ENCODE measurements at regions not wholly inside any gene's neighbourhood (a gene's known extent, or its start where the extent isn't known, plus 50 kb on each side); places are given as distances from the start of the nearest gene placed in this dataset.

- TF ChIP-seq, protein P1, sequence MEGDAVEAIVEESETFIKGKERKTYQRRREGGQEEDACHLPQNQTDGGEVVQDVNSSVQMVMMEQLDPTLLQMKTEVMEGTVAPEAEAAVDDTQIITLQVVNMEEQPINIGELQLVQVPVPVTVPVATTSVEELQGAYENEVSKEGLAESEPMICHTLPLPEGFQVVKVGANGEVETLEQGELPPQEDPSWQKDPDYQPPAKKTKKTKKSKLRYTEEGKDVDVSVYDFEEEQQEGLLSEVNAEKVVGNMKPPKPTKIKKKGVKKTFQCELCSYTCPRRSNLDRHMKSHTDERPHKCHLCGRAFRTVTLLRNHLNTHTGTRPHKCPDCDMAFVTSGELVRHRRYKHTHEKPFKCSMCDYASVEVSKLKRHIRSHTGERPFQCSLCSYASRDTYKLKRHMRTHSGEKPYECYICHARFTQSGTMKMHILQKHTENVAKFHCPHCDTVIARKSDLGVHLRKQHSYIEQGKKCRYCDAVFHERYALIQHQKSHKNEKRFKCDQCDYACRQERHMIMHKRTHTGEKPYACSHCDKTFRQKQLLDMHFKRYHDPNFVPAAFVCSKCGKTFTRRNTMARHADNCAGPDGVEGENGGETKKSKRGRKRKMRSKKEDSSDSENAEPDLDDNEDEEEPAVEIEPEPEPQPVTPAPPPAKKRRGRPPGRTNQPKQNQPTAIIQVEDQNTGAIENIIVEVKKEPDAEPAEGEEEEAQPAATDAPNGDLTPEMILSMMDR (conservative IDR thresholded peaks at IDR 0.05) = no peak
- TF ChIP-seq ZFX (IDR thresholded peaks at IDR 0.05) = no peak
Observed at GRCh38 chr1:88317396-88317795, 366.7 kb upstream of the PKN2 start.

Data from C4-2B (cell line).